ENCODE measurements at regions not wholly inside any gene's neighbourhood (a gene's known extent, or its start where the extent isn't known, plus 50 kb on each side); places are given as distances from the start of the nearest gene placed in this dataset.

DNA sequence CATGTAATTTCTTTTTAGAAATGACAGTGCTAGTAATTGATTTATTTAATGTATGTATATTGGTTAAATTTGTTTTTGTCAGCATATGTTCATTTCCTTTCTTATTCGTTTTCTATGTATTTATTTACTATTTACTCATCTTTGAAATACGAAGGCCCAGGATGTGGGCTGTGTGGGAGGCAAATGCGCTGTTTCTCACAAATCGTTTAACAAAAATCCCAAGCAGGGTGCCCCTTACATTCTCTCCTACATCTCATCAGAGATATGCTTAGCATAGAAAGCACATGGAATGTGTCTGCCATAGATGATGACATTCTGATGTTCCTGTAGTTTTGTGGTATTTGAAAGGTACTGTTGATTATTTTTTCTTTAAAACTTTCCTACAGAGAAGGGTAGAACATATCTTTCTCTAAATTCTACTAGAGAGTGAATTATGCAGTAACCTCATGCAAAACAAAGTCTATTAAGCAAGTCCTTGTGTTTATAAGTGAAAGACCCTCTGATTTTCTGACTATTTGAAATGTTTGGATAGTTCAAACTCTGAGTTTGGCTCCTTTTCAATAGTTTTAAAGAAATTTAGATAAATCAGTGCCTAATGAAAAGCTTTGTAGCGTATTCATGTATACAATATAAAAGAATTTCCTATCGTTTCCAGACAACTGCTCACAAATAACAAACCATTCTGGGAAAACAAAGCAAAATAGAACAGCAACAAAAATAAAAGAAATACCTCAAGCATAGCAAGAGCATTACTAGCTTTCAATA is 111.1 kb upstream of the VGLL3 start:
- TF ChIP-seq CTCF (IDR thresholded peaks at IDR 0.05) = no peak
- TF ChIP-seq EZH2phosphoT487 (IDR thresholded peaks at IDR 0.05; ENCODE audit: borderline replicate concordance, low read depth) = no peak
- TF ChIP-seq RAD21 (IDR thresholded peaks at IDR 0.05; ENCODE audit: low read length) = no peak
- no peak for TF ChIP-seq RFX5 (IDR thresholded peaks at IDR 0.05; ENCODE audit: low read length)
- TF ChIP-seq, protein P1, sequence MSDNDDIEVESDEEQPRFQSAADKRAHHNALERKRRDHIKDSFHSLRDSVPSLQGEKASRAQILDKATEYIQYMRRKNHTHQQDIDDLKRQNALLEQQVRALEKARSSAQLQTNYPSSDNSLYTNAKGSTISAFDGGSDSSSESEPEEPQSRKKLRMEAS (IDR thresholded peaks at IDR 0.05; ENCODE audit: low read depth) = no peak
- no peak for TF ChIP-seq RCOR1 (IDR thresholded peaks at IDR 0.05; ENCODE audit: low read length)
- TF ChIP-seq, protein P2, sequence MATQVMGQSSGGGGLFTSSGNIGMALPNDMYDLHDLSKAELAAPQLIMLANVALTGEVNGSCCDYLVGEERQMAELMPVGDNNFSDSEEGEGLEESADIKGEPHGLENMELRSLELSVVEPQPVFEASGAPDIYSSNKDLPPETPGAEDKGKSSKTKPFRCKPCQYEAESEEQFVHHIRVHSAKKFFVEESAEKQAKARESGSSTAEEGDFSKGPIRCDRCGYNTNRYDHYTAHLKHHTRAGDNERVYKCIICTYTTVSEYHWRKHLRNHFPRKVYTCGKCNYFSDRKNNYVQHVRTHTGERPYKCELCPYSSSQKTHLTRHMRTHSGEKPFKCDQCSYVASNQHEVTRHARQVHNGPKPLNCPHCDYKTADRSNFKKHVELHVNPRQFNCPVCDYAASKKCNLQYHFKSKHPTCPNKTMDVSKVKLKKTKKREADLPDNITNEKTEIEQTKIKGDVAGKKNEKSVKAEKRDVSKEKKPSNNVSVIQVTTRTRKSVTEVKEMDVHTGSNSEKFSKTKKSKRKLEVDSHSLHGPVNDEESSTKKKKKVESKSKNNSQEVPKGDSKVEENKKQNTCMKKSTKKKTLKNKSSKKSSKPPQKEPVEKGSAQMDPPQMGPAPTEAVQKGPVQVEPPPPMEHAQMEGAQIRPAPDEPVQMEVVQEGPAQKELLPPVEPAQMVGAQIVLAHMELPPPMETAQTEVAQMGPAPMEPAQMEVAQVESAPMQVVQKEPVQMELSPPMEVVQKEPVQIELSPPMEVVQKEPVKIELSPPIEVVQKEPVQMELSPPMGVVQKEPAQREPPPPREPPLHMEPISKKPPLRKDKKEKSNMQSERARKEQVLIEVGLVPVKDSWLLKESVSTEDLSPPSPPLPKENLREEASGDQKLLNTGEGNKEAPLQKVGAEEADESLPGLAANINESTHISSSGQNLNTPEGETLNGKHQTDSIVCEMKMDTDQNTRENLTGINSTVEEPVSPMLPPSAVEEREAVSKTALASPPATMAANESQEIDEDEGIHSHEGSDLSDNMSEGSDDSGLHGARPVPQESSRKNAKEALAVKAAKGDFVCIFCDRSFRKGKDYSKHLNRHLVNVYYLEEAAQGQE (IDR thresholded peaks at IDR 0.05; ENCODE audit: low read depth, low read length) = no peak
- no peak for TF ChIP-seq EP300 (IDR thresholded peaks at IDR 0.05; ENCODE audit: borderline replicate concordance in 1 of 2, low read depth in 1 of 2, low read length in 1 of 2)
- no peak for TF ChIP-seq USF2 (IDR thresholded peaks at IDR 0.05; ENCODE audit: borderline replicate concordance, low read depth, low read length)
- no peak for TF ChIP-seq RXRA (IDR thresholded peaks at IDR 0.05; ENCODE audit: borderline replicate concordance, low read depth)
- no peak for TF ChIP-seq GATA2 (CRISPR knock-in tag; IDR thresholded peaks at IDR 0.05)
- TF ChIP-seq SIN3A (IDR thresholded peaks at IDR 0.05; ENCODE audit: borderline replicate concordance, low read depth, low read length) = no peak
- TF ChIP-seq FOXJ3 (CRISPR knock-in tag; IDR thresholded peaks at IDR 0.05) = no peak
- TF ChIP-seq POLR2AphosphoS5 (IDR thresholded peaks at IDR 0.05; ENCODE audit: low read depth, low read length) = no peak

Measured in SK-N-SH (cell line).